DMS79 treated with DMSO at 0.1 percent for 48 hours (cell line): ENCODE measurements at regions not wholly inside any gene's neighbourhood (a gene's known extent, or its start where the extent isn't known, plus 50 kb on each side); places are given as distances from the start of the nearest gene placed in this dataset.
"Not testable (repeated sequence)": the region's sequence is repeated elsewhere in the genome, so short reads cannot be mapped to it uniquely, and the experiment has no call there.

Source experiments
- DNase-seq: peaks from one replicate; lab custom pipeline; 2025; lab: John Stamatoyannopoulos, UW

DNA sequence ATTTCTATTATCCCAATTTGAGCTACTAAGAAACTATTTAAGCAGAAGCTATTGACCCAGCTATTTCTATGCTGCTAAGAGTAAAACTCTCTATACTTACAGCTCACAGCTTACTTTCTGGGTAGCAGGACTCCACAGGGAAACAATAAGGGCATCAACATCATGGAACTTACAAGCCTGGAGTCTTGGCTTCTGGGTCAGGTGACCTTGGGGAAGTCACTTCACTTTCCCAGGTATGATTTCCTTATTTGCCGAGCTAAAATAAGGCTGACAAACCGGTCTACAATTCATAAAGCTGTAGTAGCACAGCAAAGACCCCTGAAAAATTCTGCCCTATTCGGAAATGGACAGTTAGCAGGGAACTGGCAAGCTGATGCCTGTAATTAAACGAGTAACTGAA, 278.3 kb upstream of the NR2F2 start:
- DNase-seq: no peak

GRCh38 chr15:96052572-96053030, 277.9 kb upstream of the NR2F2 start:
- DNase-seq: no peak

GRCh38 chr15:96053031-96053780, 277.3 kb upstream of the NR2F2 start:
- DNase-seq: peak; percentile 34

- DNase-seq: no peak
Measured at GRCh38 chr15:96053781-96054428, 276.6 kb upstream of the NR2F2 start.

- no peak for DNase-seq
Measured at GRCh38 chr15:96054621-96055020, 275.9 kb upstream of the NR2F2 start.

- no peak for DNase-seq
Measured at GRCh38 chr15:96058103-96058851, 272.2 kb upstream of the NR2F2 start.

GRCh38 chr15:96058852-96059103, 271.7 kb upstream of the NR2F2 start:
- not testable (repeated sequence) for DNase-seq

DNA sequence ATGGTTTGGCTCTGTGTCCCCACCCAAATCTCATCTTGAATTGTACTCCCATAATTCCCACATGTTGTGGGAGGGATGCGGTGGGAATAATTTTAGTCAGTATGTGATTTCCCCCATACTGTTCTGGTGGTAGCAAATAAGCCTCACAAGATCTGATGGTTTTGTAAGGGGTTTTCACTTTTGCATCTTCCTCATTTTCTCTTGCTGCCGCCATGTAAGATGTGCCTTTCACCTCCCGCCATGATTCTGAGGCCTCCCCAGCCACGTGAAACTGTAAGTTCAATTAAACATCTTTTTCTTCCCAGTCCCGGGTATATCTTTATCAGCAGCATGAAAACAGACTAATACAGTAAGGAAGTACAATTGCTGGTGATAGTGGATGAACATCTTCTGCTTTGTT, 269.9 kb upstream of the NR2F2 start:
- not testable (repeated sequence) for DNase-seq

DNA sequence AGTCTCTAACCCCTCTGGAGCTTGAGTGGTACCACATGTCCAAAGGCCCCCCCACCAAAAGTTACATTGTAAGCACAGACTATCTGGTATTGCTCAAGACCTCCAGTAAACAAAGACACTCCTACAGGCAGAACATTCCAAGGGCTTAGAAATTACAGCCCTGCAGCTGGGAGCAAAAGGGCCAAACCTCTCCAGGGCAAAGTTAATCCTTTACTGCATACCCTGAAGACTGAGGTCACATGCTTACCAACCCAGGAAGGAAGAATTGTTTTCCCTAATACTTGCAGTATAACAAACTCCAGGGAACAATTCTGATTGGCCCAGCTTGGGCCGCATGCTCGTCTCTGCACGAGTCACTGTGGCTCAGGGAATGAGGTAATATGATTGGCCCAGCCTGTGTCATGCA, 266.1 kb upstream of the NR2F2 start:
- DNase-seq: no peak

DNA sequence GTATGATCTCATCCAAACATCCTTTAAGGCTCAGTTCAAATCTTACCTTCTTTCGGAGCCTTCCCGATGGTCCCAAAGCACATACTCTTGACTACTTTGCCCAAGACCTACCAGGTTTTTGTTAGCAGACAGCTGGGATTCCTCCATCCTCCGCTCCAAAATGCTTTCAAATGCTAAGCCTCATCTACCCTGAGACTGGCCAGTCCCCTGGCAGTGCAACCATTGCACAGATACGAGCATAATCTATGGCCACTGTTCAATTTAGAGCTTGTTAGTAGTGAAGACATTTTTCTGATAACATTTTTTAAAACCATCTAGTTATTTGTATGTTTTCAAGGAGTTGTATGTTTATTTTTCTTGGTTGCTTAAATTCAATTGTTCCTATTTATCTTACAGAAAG, 264.4 kb upstream of the NR2F2 start:
- DNase-seq: no peak

DNA sequence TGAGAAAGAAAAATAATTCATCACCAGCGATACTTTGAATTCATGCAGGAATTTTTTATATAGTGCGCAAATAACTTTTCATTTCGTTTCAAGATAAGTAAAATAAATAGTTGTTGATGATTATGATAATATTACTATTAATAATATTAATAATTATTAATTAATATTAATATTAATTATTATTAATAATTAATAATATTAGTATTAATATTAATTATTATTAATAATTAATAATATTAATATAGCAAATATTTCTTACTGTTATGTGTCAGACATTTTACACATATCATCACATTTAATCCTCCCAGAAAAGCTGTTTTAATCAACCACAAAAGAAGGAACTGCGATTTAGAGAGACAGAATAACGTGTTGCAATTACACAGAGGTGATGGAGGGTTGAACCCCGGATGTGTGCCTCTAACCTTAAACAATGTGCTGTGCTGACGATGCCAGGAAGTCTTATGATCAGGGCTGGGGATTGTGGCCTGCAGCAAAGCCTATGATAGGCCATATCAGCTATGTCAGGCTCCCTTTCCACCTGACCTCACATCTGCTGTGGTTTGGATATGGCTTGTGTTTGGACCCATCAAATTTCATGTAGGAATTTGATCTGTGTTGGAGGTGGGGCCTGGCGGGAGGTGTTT, 263.5 kb upstream of the NR2F2 start:
- no peak for DNase-seq

- no peak for DNase-seq
Measured at GRCh38 chr15:96067677-96068076, 262.8 kb upstream of the NR2F2 start.

DNA sequence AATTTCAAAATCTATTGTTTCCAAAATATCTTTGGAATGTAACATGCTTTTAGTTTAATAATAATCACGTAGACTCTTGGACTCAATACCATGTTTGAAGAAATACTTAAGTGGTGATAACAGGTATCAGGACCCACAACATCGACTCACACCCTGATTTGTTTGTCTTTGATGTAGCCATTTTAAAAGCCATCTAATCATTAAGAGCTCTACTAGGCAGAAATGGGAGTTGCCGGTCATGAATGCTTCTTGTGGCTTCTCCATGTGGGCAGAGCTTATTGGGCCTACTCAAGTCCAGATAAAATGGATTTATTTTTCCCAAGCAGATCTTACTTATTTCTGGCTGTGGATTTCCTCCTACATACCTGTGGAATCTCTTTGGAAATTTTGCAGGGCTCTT, 261.6 kb upstream of the NR2F2 start:
- DNase-seq: no peak

DNA sequence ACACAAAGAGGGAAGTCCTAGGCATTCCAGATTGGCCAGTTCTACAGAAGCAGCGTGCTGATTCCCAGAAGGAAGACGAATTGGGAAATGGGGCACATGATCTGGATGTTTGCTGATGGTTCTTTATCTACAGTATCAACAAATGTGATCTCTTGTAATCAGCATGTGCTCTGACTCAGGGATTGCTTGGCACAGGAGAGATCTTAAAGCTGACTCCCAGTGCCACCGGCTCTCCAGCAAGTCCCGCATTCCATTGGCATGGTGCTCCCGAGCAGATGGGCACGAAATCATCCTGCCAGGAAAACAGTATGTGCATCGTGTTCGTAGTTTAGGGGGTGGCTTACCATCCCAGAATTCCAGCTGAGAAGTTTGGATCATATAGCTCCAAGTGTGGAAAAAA, 259.9 kb upstream of the NR2F2 start:
- DNase-seq: no peak

GRCh38 chr15:96072821-96073220, 257.7 kb upstream of the NR2F2 start:
- DNase-seq: no peak

GRCh38 chr15:96073908-96074307, 256.6 kb upstream of the NR2F2 start:
- no peak for DNase-seq

- DNase-seq: no peak
Measured at GRCh38 chr15:96075895-96076294, 254.6 kb upstream of the NR2F2 start.

DNA sequence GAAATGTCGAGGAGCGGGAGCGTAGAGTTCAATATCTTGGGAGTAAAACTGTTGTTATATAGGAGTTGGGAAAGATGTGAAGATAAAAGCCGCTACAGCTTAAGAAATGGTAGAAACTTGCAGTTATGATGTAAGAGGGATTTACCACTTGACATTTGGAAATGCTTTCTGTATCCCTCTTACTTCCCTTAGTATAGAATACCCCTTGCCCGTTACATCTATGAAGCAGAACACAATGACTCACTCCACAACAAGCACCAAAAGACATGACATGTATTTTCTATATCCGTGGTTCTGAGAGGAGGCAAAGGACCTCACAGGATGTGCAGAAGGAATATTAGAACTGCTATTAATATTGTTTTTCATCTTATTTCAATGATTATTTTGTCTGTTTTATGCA, 254.2 kb upstream of the NR2F2 start:
- no peak for DNase-seq

GRCh38 chr15:96079041-96079440, 251.5 kb upstream of the NR2F2 start:
- DNase-seq: no peak

- no peak for DNase-seq
Measured at GRCh38 chr15:96079882-96080281, 250.6 kb upstream of the NR2F2 start.

DNA sequence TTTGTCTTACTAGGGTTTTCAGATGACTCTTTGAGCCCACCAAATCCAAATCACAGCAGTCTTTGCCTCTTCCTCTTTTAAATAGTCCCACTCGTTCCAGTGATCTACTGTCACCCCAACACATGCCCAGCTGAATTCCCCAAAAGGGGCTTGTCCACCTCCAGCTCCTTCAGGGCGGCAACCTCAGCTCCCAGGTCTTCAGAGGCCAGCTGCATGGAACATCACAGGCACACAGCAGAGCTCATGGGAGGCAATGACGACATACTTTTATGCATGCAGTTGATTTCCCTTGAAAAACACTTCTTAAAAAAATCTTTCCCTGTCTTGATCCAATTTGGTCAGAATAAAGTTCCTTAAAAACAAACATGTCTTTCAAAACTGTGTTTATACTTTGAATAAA, 244.3 kb upstream of the NR2F2 start:
- no peak for DNase-seq

GRCh38 chr15:96087180-96087884, 243.2 kb upstream of the NR2F2 start:
- DNase-seq: no peak
